OCI-LY7 (cell line): ENCODE measurements at regions not wholly inside any gene's neighbourhood (a gene's known extent, or its start where the extent isn't known, plus 50 kb on each side); places are given as distances from the start of the nearest gene placed in this dataset.

Experiments used
- CTCF ChIP-seq: fragments of 200-600 bp; sonication (generic); conservative IDR thresholded peaks from 2 replicates; pipeline ENCODE4 v1.5.1; 2014; ENCODE audit warnings: mild to moderate bottlenecking, antibody characterized with exemption, low read length, moderate library complexity, mixed read lengths
- EZH2phosphoT487 ChIP-seq: fragments of 200-600 bp; sonication (generic); IDR thresholded peaks from 2 replicates; pipeline ENCODE4 v1.6.1; 2018; ENCODE audit warnings: low read depth, borderline replicate concordance, mild to moderate bottlenecking, mixed run types, antibody characterized with exemption, low read length, moderate library complexity, mixed read lengths

GRCh38 chr7:70884440-70884764, 247.5 kb upstream of the GALNT17 start:
- TF ChIP-seq CTCF (no peak), EZH2phosphoT487 (no peak)
